Keratinocyte (primary cell): ENCODE measurements at regions not wholly inside any gene's neighbourhood (a gene's known extent, or its start where the extent isn't known, plus 50 kb on each side); places are given as distances from the start of the nearest gene placed in this dataset.

Experiments used
- CTCF ChIP-seq, 3 experiments: IDR thresholded peaks in 1 of 3; conservative IDR thresholded peaks in 1 of 3; optimal IDR thresholded peaks in 1 of 3; 2 replicates in 2 of 3; 3 replicates in 1 of 3; pipeline versions ENCODE3 to v1.5.1; 2011; ENCODE audit warnings: low read length in 3 of 3, mild to moderate bottlenecking in 3 of 3, moderate library complexity in 2 of 3, control low read depth in 1 of 3, inconsistent platforms in 1 of 3; ENCODE audit not compliant: insufficient read depth in 2 of 3; ENCODE audit errors: extremely low read depth in 1 of 3
- EZH2 ChIP-seq: IDR thresholded peaks from one replicate; pipeline ENCODE4 v1.6.1; 2012; ENCODE audit warnings: inconsistent platforms, mild to moderate bottlenecking, low read length, moderate library complexity

GRCh38 chr3:5499404-5499803, 311.9 kb downstream of the EDEM1 start:
- TF ChIP-seq CTCF (optimal IDR thresholded peaks at IDR 0.05 in 1 of 3, IDR thresholded peaks at IDR 0.05 in 1 of 3, conservative IDR thresholded peaks at IDR 0.05 in 1 of 3; ENCODE audit: extremely low read depth in 1 of 3, insufficient read depth in 2 of 3, low read length in 3 of 3) (no peak), EZH2 (no peak)
